Dedifferentiated amniotic fluid mesenchymal stem cell (primary cell): ENCODE measurements at regions not wholly inside any gene's neighbourhood (a gene's known extent, or its start where the extent isn't known, plus 50 kb on each side); places are given as distances from the start of the nearest gene placed in this dataset.
"Not testable (repeated sequence)": the region's sequence is repeated elsewhere in the genome, so short reads cannot be mapped to it uniquely, and the experiment has no call there.

Experiments used
- DNase-seq: peaks from one replicate; pipeline ENCODE4 v3.0.0-alpha.2; 2016; ENCODE audit errors: extremely low spot score

- no peak for DNase-seq
Observed at GRCh38 chrX:848386-848785, 217.8 kb downstream of the SHOX start.

- DNase-seq, result no peak
Observed at GRCh38 chrX:843306-843705, 212.7 kb downstream of the SHOX start.

- DNase-seq, result no peak
Observed at GRCh38 chrX:840556-840955, 210.0 kb downstream of the SHOX start.

- DNase-seq, result not testable (repeated sequence)
Observed at GRCh38 chrX:838666-839065, 208.1 kb downstream of the SHOX start.

GRCh38 chrX:835857-836256 is 205.3 kb downstream of the SHOX start:
- not testable (repeated sequence) for DNase-seq

- DNase-seq, result no peak
Observed at GRCh38 chrX:830532-830931, 199.9 kb downstream of the SHOX start.

- no peak for DNase-seq
Observed at GRCh38 chrX:829145-829544, 198.6 kb downstream of the SHOX start.

- DNase-seq, result peak; percentile 62
Observed at GRCh38 chrX:828411-828959, 197.9 kb downstream of the SHOX start.

- peak; percentile 51 for DNase-seq
Observed at GRCh38 chrX:826448-826847, 195.9 kb downstream of the SHOX start.

GRCh38 chrX:825991-826390 is 195.4 kb downstream of the SHOX start:
- peak; percentile 85 for DNase-seq

- not testable (repeated sequence) for DNase-seq
Observed at GRCh38 chrX:823073-823472, 192.5 kb downstream of the SHOX start.

GRCh38 chrX:821327-822107 is 190.9 kb downstream of the SHOX start:
- no peak for DNase-seq

GRCh38 chrX:819684-820083 is 189.1 kb downstream of the SHOX start:
- DNase-seq, result no peak

GRCh38 chrX:817759-818300 is 187.2 kb downstream of the SHOX start:
- DNase-seq, result no peak

GRCh38 chrX:817147-817546 is 186.6 kb downstream of the SHOX start:
- not testable (repeated sequence) for DNase-seq

- DNase-seq, result no peak
Observed at GRCh38 chrX:816411-816810, 185.8 kb downstream of the SHOX start.

GRCh38 chrX:810186-810585 is 179.6 kb downstream of the SHOX start:
- no peak for DNase-seq

- DNase-seq, result no peak
Observed at GRCh38 chrX:809081-809480, 178.5 kb downstream of the SHOX start.

GRCh38 chrX:806586-806985 is 176.0 kb downstream of the SHOX start:
- no peak for DNase-seq

GRCh38 chrX:805988-806387 is 175.4 kb downstream of the SHOX start:
- no peak for DNase-seq

- DNase-seq, result no peak
Observed at GRCh38 chrX:805103-805670, 174.6 kb downstream of the SHOX start.

GRCh38 chrX:802846-803245 is 172.3 kb downstream of the SHOX start:
- DNase-seq, result no peak

- no peak for DNase-seq
Observed at GRCh38 chrX:799808-800207, 169.2 kb downstream of the SHOX start.
